NCI-H1694 treated with DMSO at 0.1 percent for 48 hours (cell line): ENCODE measurements at regions not wholly inside any gene's neighbourhood (a gene's known extent, or its start where the extent isn't known, plus 50 kb on each side); places are given as distances from the start of the nearest gene placed in this dataset.
A peak's percentile ranks its signal among the peaks of the same experiment; 100 is the strongest.
"Not testable (repeated sequence)": the region's sequence is repeated elsewhere in the genome, so short reads cannot be mapped to it uniquely, and the experiment has no call there.

Experiments
- DNase-seq: peaks from one replicate; lab custom pipeline; 2025; lab: John Stamatoyannopoulos, UW

GRCh38 chr5:1667648-1668140 lies 131.9 kb downstream of the MRPL36 start:
- no peak for DNase-seq

- peak; percentile 30 for DNase-seq
These were observed 132.6 kb downstream of the MRPL36 start for GRCh38 chr5:1666812-1667588.

- no peak for DNase-seq
These were observed 133.4 kb downstream of the MRPL36 start for GRCh38 chr5:1666221-1666620.

GRCh38 chr5:1665803-1666202 lies 133.8 kb downstream of the MRPL36 start:
- DNase-seq, result no peak

- no peak for DNase-seq
These were observed 134.4 kb downstream of the MRPL36 start for GRCh38 chr5:1665231-1665630.

- DNase-seq, result no peak
These were observed 136.5 kb downstream of the MRPL36 start for GRCh38 chr5:1663186-1663585.

GRCh38 chr5:1662559-1663085 lies 137.0 kb downstream of the MRPL36 start:
- DNase-seq, result no peak

GRCh38 chr5:1661831-1662558 lies 137.6 kb downstream of the MRPL36 start:
- DNase-seq, result no peak

GRCh38 chr5:1661311-1661710 lies 137.6 kb upstream of the LPCAT1 start:
- DNase-seq, result no peak

- DNase-seq, result no peak
These were observed 136.8 kb upstream of the LPCAT1 start for GRCh38 chr5:1660511-1660910.

- DNase-seq, result no peak
These were observed 136.2 kb upstream of the LPCAT1 start for GRCh38 chr5:1660001-1660400.

- no peak for DNase-seq
These were observed 135.6 kb upstream of the LPCAT1 start for GRCh38 chr5:1659100-1659981.

GRCh38 chr5:1658665-1659064 lies 134.9 kb upstream of the LPCAT1 start:
- no peak for DNase-seq

GRCh38 chr5:1657161-1657741 lies 133.5 kb upstream of the LPCAT1 start:
- no peak for DNase-seq

GRCh38 chr5:1656271-1656975 lies 132.7 kb upstream of the LPCAT1 start:
- DNase-seq, result no peak

- no peak for DNase-seq
These were observed 131.9 kb upstream of the LPCAT1 start for GRCh38 chr5:1655496-1656270.

- DNase-seq, result no peak
These were observed 131.2 kb upstream of the LPCAT1 start for GRCh38 chr5:1654786-1655495.

- not testable (repeated sequence) for DNase-seq
These were observed 130.2 kb upstream of the LPCAT1 start for GRCh38 chr5:1653698-1654651.
